SK-N-DZ (cell line): ENCODE measurements at regions not wholly inside any gene's neighbourhood (a gene's known extent, or its start where the extent isn't known, plus 50 kb on each side); places are given as distances from the start of the nearest gene placed in this dataset.

Source experiments
- DNase-seq: peaks from one replicate; pipeline ENCODE4 v3.0.0-alpha.2; 2015; ENCODE audit warnings: low spot score

- DNase-seq, result no peak
These were observed 108.9 kb upstream of the MKLN1 start for GRCh38 chr7:131218727-131219128.

- no peak for DNase-seq
These were observed 108.2 kb upstream of the MKLN1 start for GRCh38 chr7:131219312-131220041.

- DNase-seq, result no peak
These were observed 106.6 kb upstream of the MKLN1 start for GRCh38 chr7:131221061-131221460.

GRCh38 chr7:131222171-131222570 is 105.5 kb upstream of the MKLN1 start:
- no peak for DNase-seq

- DNase-seq, result no peak
These were observed 104.5 kb upstream of the MKLN1 start for GRCh38 chr7:131223151-131223550.

- no peak for DNase-seq
These were observed 102.7 kb upstream of the MKLN1 start for GRCh38 chr7:131224996-131225395.

- peak; percentile 20 for DNase-seq
These were observed 101.8 kb upstream of the MKLN1 start for GRCh38 chr7:131225619-131226513.

GRCh38 chr7:131226514-131226865 is 101.2 kb upstream of the MKLN1 start:
- DNase-seq, result no peak

GRCh38 chr7:131231381-131232220 is 96.1 kb upstream of the MKLN1 start:
- DNase-seq, result no peak

- DNase-seq, result no peak
These were observed 94.9 kb upstream of the MKLN1 start for GRCh38 chr7:131232768-131233167.

- no peak for DNase-seq
These were observed 94.5 kb upstream of the MKLN1 start for GRCh38 chr7:131233193-131233592.

GRCh38 chr7:131234719-131235488 is 92.8 kb upstream of the MKLN1 start:
- no peak for DNase-seq

GRCh38 chr7:131235489-131236317 is 92.0 kb upstream of the MKLN1 start:
- no peak for DNase-seq

- no peak for DNase-seq
These were observed 91.4 kb upstream of the MKLN1 start for GRCh38 chr7:131236318-131236672.

- no peak for DNase-seq
These were observed 89.2 kb upstream of the MKLN1 start for GRCh38 chr7:131238347-131238931.

- DNase-seq, result no peak
These were observed 86.3 kb upstream of the MKLN1 start for GRCh38 chr7:131241386-131241785.

- no peak for DNase-seq
These were observed 85.5 kb upstream of the MKLN1 start for GRCh38 chr7:131242123-131242650.

GRCh38 chr7:131244259-131244852 is 83.3 kb upstream of the MKLN1 start:
- DNase-seq, result no peak

- DNase-seq, result no peak
These were observed 78.7 kb upstream of the MKLN1 start for GRCh38 chr7:131249003-131249402.
